ENCODE measurements at regions not wholly inside any gene's neighbourhood (a gene's known extent, or its start where the extent isn't known, plus 50 kb on each side); places are given as distances from the start of the nearest gene placed in this dataset.

DNA sequence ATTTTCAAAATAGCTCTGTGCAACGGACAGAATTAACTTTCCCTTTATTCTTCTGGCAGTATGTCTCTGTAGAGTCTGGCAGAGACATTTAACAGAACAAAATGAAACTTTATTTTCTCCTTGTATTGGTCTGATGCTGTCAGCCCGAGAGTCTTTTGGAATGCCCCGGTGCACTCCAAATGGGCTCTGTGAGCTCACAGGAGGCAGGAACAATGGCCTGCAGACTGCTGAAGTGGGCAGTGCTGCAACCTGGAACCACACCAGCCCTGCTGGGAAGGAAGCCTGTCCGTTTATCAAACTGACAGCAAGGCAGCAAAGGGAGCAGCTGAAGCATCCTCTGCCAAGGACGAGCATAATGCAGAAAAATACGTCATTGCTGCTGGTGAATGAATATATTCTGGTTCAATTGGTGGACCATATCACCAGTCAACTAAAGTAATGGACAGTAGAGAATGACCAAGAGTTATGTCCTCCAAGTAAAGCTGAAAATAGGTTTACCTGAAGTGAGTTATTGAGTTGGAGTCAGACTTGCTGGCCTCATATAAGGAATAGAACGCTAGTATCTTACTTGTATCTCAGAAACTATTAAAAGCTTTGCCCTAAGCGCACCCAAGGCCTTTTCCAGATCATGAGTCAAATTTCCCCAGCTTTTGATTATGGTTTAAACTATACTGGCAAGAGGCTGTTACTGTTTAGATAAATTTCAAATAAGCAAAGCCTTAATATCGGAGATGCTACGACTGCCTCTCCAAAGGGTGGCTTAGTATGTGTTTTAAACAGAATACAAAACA lies 207.6 kb upstream of the TANK start:
- Histone ChIP-seq H3K4me2 (no peak overlapping the region), H3K4me3 (no peak overlapping the region), H3K9me3 (no peaks in the 10 kb centered on the region), H3K27ac (no peak overlapping the region), H3K4me1 (peaks cover 10% of the 10 kb centered on the region; the same call in 2 of the 3 replicates)
- ChIA-PET CTCF (interaction anchor here (0.6 to 0.9 kb wide), 2 partner anchors 600 to 1409 kb away, joined by 3 to 4 read pairs; no protein-coding TSS in a partner anchor), POLR2A (no interaction called here)
- FAIRE-seq (no peak), DNase-seq (ENCODE audit: low read depth in 1 of 2, low spot score in 1 of 2) (no peak), ATAC-seq (no peak)
- WGBS (ENCODE audit: missing lambda C conversion rate) = 80% methylated on average over 10 of the region's 10 CpGs
- TF ChIP-seq EHMT2 (IDR thresholded peaks at IDR 0.05; ENCODE audit: low read depth) (no peak), HOXB5 (CRISPR knock-in tag; IDR thresholded peaks at IDR 0.05) (no peak), RARB (CRISPR knock-in tag; IDR thresholded peaks at IDR 0.05) (no peak), ZC3H11A (IDR thresholded peaks at IDR 0.05) (no peak), NPAS2 (CRISPR knock-in tag; IDR thresholded peaks at IDR 0.05; ENCODE audit: borderline replicate concordance) (no peak), MAX (IDR thresholded peaks at IDR 0.05) (no peak), PHF8 (IDR thresholded peaks at IDR 0.05; ENCODE audit: borderline replicate concordance, low read depth) (no peak), MYC (IDR thresholded peaks at IDR 0.05; ENCODE audit: borderline replicate concordance, low read length) (no peak), CEBPB (IDR thresholded peaks at IDR 0.05) (no peak)
- TF ChIP-seq, protein P1, sequence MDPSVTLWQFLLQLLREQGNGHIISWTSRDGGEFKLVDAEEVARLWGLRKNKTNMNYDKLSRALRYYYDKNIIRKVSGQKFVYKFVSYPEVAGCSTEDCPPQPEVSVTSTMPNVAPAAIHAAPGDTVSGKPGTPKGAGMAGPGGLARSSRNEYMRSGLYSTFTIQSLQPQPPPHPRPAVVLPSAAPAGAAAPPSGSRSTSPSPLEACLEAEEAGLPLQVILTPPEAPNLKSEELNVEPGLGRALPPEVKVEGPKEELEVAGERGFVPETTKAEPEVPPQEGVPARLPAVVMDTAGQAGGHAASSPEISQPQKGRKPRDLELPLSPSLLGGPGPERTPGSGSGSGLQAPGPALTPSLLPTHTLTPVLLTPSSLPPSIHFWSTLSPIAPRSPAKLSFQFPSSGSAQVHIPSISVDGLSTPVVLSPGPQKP (IDR thresholded peaks at IDR 0.05; ENCODE audit: low read depth, low read length) = no peak
- TF ChIP-seq, protein P2, sequence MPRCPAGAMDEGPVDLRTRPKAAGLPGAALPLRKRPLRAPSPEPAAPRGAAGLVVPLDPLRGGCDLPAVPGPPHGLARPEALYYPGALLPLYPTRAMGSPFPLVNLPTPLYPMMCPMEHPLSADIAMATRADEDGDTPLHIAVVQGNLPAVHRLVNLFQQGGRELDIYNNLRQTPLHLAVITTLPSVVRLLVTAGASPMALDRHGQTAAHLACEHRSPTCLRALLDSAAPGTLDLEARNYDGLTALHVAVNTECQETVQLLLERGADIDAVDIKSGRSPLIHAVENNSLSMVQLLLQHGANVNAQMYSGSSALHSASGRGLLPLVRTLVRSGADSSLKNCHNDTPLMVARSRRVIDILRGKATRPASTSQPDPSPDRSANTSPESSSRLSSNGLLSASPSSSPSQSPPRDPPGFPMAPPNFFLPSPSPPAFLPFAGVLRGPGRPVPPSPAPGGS (IDR thresholded peaks at IDR 0.05) = no peak

GRCh38 chr2:160955578-160955977 lies 204.7 kb upstream of the TANK start:
- DNase-seq (ENCODE audit: low read depth in 1 of 2, low spot score in 1 of 2) (no peak), FAIRE-seq (no peak), ATAC-seq (no peak)
- H3K4me3 ChIP-seq = no peak overlapping the region
- no peak overlapping the region for H3K27ac ChIP-seq
- H3K4me2 ChIP-seq = no peak overlapping the region
- H3K4me1 ChIP-seq = peaks cover 10% of the 10 kb centered on the region; the same call in 2 of the 3 replicates
- WGBS (ENCODE audit: missing lambda C conversion rate) = 75% methylated on average over 1 of the region's 1 CpG
- ChIA-PET POLR2A (no interaction called here), CTCF (no interaction called here)
- no peaks in the 10 kb centered on the region for H3K9me3 ChIP-seq
- TF ChIP-seq, protein P3, sequence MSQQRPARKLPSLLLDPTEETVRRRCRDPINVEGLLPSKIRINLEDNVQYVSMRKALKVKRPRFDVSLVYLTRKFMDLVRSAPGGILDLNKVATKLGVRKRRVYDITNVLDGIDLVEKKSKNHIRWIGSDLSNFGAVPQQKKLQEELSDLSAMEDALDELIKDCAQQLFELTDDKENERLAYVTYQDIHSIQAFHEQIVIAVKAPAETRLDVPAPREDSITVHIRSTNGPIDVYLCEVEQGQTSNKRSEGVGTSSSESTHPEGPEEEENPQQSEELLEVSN (IDR thresholded peaks at IDR 0.05; ENCODE audit: borderline replicate concordance, low read depth) = no peak
- TF ChIP-seq ATOH8 (CRISPR knock-in tag; IDR thresholded peaks at IDR 0.05; ENCODE audit: low read depth) (no peak), HOXB5 (CRISPR knock-in tag; IDR thresholded peaks at IDR 0.05) (no peak), JUN (IDR thresholded peaks at IDR 0.05) (no peak), FOSB (CRISPR knock-in tag; IDR thresholded peaks at IDR 0.05) (no peak), ESRRA (IDR thresholded peaks at IDR 0.05; ENCODE audit: borderline replicate concordance, low read length) (no peak), KDM5A (IDR thresholded peaks at IDR 0.05) (no peak), FOSL2 (IDR thresholded peaks at IDR 0.05) (no peak), FOSL2 (CRISPR knock-in tag; IDR thresholded peaks at IDR 0.05) (no peak), RAD21 (conservative IDR thresholded peaks at IDR 0.05 in 1 of 2, IDR thresholded peaks at IDR 0.05 in 1 of 2) (no peak), CBX8 (IDR thresholded peaks at IDR 0.05) (no peak), ZNF302 (CRISPR knock-in tag; IDR thresholded peaks at IDR 0.05) (no peak), ZC3H11A (IDR thresholded peaks at IDR 0.05) (no peak), EP300 (IDR thresholded peaks at IDR 0.05) (no peak), MAX (IDR thresholded peaks at IDR 0.05) (no peak)
- TF ChIP-seq, protein P4, sequence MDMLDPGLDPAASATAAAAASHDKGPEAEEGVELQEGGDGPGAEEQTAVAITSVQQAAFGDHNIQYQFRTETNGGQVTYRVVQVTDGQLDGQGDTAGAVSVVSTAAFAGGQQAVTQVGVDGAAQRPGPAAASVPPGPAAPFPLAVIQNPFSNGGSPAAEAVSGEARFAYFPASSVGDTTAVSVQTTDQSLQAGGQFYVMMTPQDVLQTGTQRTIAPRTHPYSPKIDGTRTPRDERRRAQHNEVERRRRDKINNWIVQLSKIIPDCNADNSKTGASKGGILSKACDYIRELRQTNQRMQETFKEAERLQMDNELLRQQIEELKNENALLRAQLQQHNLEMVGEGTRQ (IDR thresholded peaks at IDR 0.05) = no peak
- TF ChIP-seq, protein P1 (IDR thresholded peaks at IDR 0.05; ENCODE audit: low read depth, low read length) = no peak
